GM23338 (cell line): ENCODE measurements at regions not wholly inside any gene's neighbourhood (a gene's known extent, or its start where the extent isn't known, plus 50 kb on each side); places are given as distances from the start of the nearest gene placed in this dataset.

Experiments
- ATAC-seq: fragments of 200-7000 bp; cut with Tn5 transposase; 3 replicates; pipeline ENCODE4 v1.9.1; 2020
- DNase-seq: peaks from one replicate; pipeline ENCODE4 v3.0.0-alpha.2; 2015; ENCODE audit warnings: low spot score
- H2AFZ ChIP-seq: fragments of 200-600 bp; sonication (generic); 2 replicates; pipeline ENCODE4 v1.8.0; 2016; ENCODE audit warnings: antibody characterized with exemption, mild to moderate bottlenecking, moderate library complexity
- H3F3A ChIP-seq: fragments of 200-600 bp; sonication (generic); replicated peaks from 2 replicates; pipeline ENCODE4 v1.8.0; 2017; ENCODE audit warnings: antibody characterized with exemption, mixed run types, low read depth
- H3K27ac ChIP-seq: fragments of 200-600 bp; sonication (generic); 2 replicates; pipeline ENCODE4 v1.6.1; 2016; ENCODE audit warnings: low read depth
- H3K27me3 ChIP-seq: fragments of 200-600 bp; sonication (generic); 2 replicates; pipeline ENCODE4 v1.8.0; 2016; ENCODE audit warnings: mild to moderate bottlenecking, mixed run types, moderate library complexity; ENCODE audit not compliant: insufficient read depth
- H3K36me3 ChIP-seq: fragments of 200-600 bp; sonication (generic); 2 replicates; pipeline ENCODE4 v1.8.0; 2016; ENCODE audit warnings: mild to moderate bottlenecking; ENCODE audit not compliant: insufficient read depth
- H3K4me1 ChIP-seq: fragments of 200-600 bp; sonication (generic); 2 replicates; pipeline ENCODE4 v1.8.0; 2016; ENCODE audit warnings: mild to moderate bottlenecking, moderate library complexity; ENCODE audit not compliant: insufficient read depth
- H3K4me2 ChIP-seq: fragments of 200-600 bp; sonication (generic); 2 replicates; pipeline ENCODE4 v1.7.1; 2017; ENCODE audit warnings: mixed run types
- H3K4me3 ChIP-seq: fragments of 200-600 bp; sonication (generic); 2 replicates; pipeline ENCODE4 v1.6.1; 2016; ENCODE audit warnings: mixed run types
- H3K79me2 ChIP-seq: fragments of 200-600 bp; sonication (generic); replicated peaks from 2 replicates; pipeline ENCODE4 v1.8.0; 2017; ENCODE audit warnings: mild to moderate bottlenecking; ENCODE audit not compliant: insufficient read depth
- H3K9me2 ChIP-seq: fragments of 200-600 bp; sonication (generic); 2 replicates; pipeline ENCODE4 v1.8.0; 2017; ENCODE audit not compliant: insufficient read depth
- H4K20me1 ChIP-seq: fragments of 200-600 bp; sonication (generic); replicated peaks from 2 replicates; pipeline ENCODE4 v1.8.0; 2017; ENCODE audit warnings: mild to moderate bottlenecking; ENCODE audit not compliant: insufficient read depth
- H3K27ac Mint-ChIP-seq: 2 replicates; pipeline ENCODE4 v1.8.0; 2020; ENCODE audit warnings: inconsistent platforms, mild to moderate bottlenecking, moderate library complexity, mixed read lengths
- H3K27me3 Mint-ChIP-seq: 3 replicates; pipeline ENCODE4 v1.8.0; 2022; ENCODE audit warnings: low read depth, mild to moderate bottlenecking, moderate library complexity, mixed read lengths, inconsistent platforms; ENCODE audit not compliant: insufficient read depth, poor library complexity
- H3K36me3 Mint-ChIP-seq: 3 replicates; pipeline ENCODE4 v1.8.0; 2021; ENCODE audit warnings: low read depth, mild to moderate bottlenecking, inconsistent platforms, moderate library complexity, mixed read lengths
- H3K4me1 Mint-ChIP-seq: 3 replicates; pipeline ENCODE4 v1.8.0; 2020; ENCODE audit warnings: mild to moderate bottlenecking, inconsistent platforms, mixed read lengths
- H3K4me3 Mint-ChIP-seq: 3 replicates; pipeline ENCODE4 v1.8.0; 2021; ENCODE audit warnings: moderate library complexity, mild to moderate bottlenecking, inconsistent platforms, mixed read lengths
- H3K9me3 Mint-ChIP-seq: 3 replicates; pipeline ENCODE4 v1.8.0; 2020; ENCODE audit warnings: moderate library complexity, mild to moderate bottlenecking, inconsistent platforms, mixed read lengths
- CREB1 ChIP-seq: fragments of 250-450 bp; sonication (Bioruptor Pico); IDR thresholded peaks from 2 replicates; pipeline ENCODE4 v1.5.0; 2020; ENCODE audit warnings: low read depth, mild to moderate bottlenecking, moderate library complexity
- CTCF ChIP-seq, 2 experiments: fragments of 200-600 bp in 1 of 2; sonication (generic) in 1 of 2; conservative IDR thresholded peaks; 2 replicates each; pipeline versions ENCODE4 v1.5.1 to v1.6.1; 2016 to 2017; ENCODE audit warnings: antibody characterized with exemption in 2 of 2, low read depth in 2 of 2, mild to moderate bottlenecking in 2 of 2, moderate library complexity in 1 of 2
- ETS1 ChIP-seq: IDR thresholded peaks from 2 replicates; pipeline ENCODE4 v1.6.1; 2016; ENCODE audit warnings: antibody characterized with exemption
- EZH2 ChIP-seq: fragments of 200-600 bp; sonication (generic); IDR thresholded peaks from one replicate; pipeline ENCODE4 v1.8.0; 2017; ENCODE audit warnings: antibody characterized with exemption, mild to moderate bottlenecking, low read depth; ENCODE audit not compliant: unreplicated experiment
- EZH2phosphoT487 ChIP-seq: fragments of 200-600 bp; sonication (generic); IDR thresholded peaks from one replicate; pipeline ENCODE4 v1.8.1; 2018; ENCODE audit warnings: antibody characterized with exemption; ENCODE audit not compliant: unreplicated experiment
- JUNB ChIP-seq: IDR thresholded peaks from one replicate; pipeline ENCODE4 v1.6.1; 2016; ENCODE audit warnings: antibody characterized with exemption; ENCODE audit not compliant: unreplicated experiment
- NANOG ChIP-seq: IDR thresholded peaks from 2 replicates; pipeline ENCODE4 v1.6.1; 2016; ENCODE audit warnings: antibody characterized with exemption, borderline replicate concordance
- POLR2AphosphoS5 ChIP-seq: IDR thresholded peaks from 2 replicates; pipeline ENCODE4 v1.6.1; 2016; ENCODE audit warnings: antibody characterized with exemption, low read depth
- REST ChIP-seq: IDR thresholded peaks from one replicate; pipeline ENCODE4 v1.6.1; 2018; ENCODE audit warnings: antibody characterized with exemption; ENCODE audit not compliant: unreplicated experiment
- STAT1 ChIP-seq: IDR thresholded peaks from one replicate; pipeline ENCODE4 v1.6.1; 2016; ENCODE audit warnings: antibody characterized with exemption; ENCODE audit not compliant: unreplicated experiment
- ZNF114 ChIP-seq: fragments of 250-450 bp; sonication (Bioruptor Pico); IDR thresholded peaks from 2 replicates; pipeline ENCODE4 v1.5.0; 2020; ENCODE audit warnings: mild to moderate bottlenecking, moderate library complexity
- ZNF331 ChIP-seq: fragments of 250-450 bp; sonication (Bioruptor Pico); IDR thresholded peaks from 2 replicates; pipeline ENCODE4 v1.5.0; 2020; ENCODE audit warnings: low read depth, mild to moderate bottlenecking, moderate library complexity
- ZNF462 ChIP-seq: fragments of 250-450 bp; sonication (Bioruptor Pico); IDR thresholded peaks from 2 replicates; pipeline ENCODE4 v1.5.0; 2020; ENCODE audit warnings: mild to moderate bottlenecking, moderate library complexity

- Histone ChIP-seq H3K4me1 (no peaks in the 10 kb centered on the region), H3K27ac (no peak overlapping the region), H3K36me3 (no peaks in the 10 kb centered on the region), H3K79me2 (no peaks in the 10 kb centered on the region), H4K20me1 (no peaks in the 10 kb centered on the region), H3K4me2 (no peak overlapping the region), H3K9me2 (no peaks in the 10 kb centered on the region), H3F3A (no peaks in the 10 kb centered on the region), H2AFZ (no peak overlapping the region), H3K4me3 (no peak overlapping the region), H3K27me3 (no peaks in the 10 kb centered on the region)
- no peaks in the 10 kb centered on the region for H3K36me3 Mint-ChIP-seq
- no peaks in the 10 kb centered on the region for H3K9me3 Mint-ChIP-seq
- H3K4me1 Mint-ChIP-seq: no peaks in the 10 kb centered on the region
- no peaks in the 10 kb centered on the region for H3K27me3 Mint-ChIP-seq
- H3K4me3 Mint-ChIP-seq: no peak overlapping the region
- DNase-seq: no peak
- TF ChIP-seq ZNF462 (CRISPR knock-in tag) (no peak), ZNF114 (no peak), CTCF (conservative IDR thresholded peaks at IDR 0.05; ENCODE audit: low read depth in 2 of 2) (no peak), JUNB (no peak), ETS1 (no peak), POLR2AphosphoS5 (no peak), REST (no peak), ZNF331 (CRISPR knock-in tag) (no peak), EZH2phosphoT487 (no peak), CREB1 (CRISPR knock-in tag) (no peak), STAT1 (no peak), EZH2 (no peak), NANOG (no peak)
- ATAC-seq: no peak
- H3K27ac Mint-ChIP-seq: no peak overlapping the region
Measured at GRCh38 chr12:97629382-97629781, 166.8 kb downstream of the RMST start.
